ENCODE measurements at regions not wholly inside any gene's neighbourhood (a gene's known extent, or its start where the extent isn't known, plus 50 kb on each side); places are given as distances from the start of the nearest gene placed in this dataset.

GRCh38 chr1:219826290-219826689 lies 102.1 kb downstream of the SLC30A10 start:
- Histone ChIP-seq H3K9me3 (no peaks in the 10 kb centered on the region), H3K4me3 (no peak overlapping the region), H3K4me2 (no peak overlapping the region), H3K27ac (no peak overlapping the region), H3K4me1 (no peaks in the 10 kb centered on the region)
- DNase-seq (ENCODE audit: low read depth in 1 of 2, low spot score in 1 of 2), result no peak
- no peak for ATAC-seq
- WGBS (ENCODE audit: missing lambda C conversion rate), result 81% methylated on average over 1 of the region's 1 CpG
- FAIRE-seq, result no peak
- ChIA-PET POLR2A (no interaction called here), CTCF (no interaction called here)
- no peak for TF ChIP-seq E2F6 (IDR thresholded peaks at IDR 0.05; ENCODE audit: borderline replicate concordance, low read depth)
- no peak for TF ChIP-seq NR3C1 (IDR thresholded peaks at IDR 0.05)
- TF ChIP-seq TFCP2L1 (CRISPR knock-in tag; IDR thresholded peaks at IDR 0.05), result no peak
- no peak for TF ChIP-seq EP300 (IDR thresholded peaks at IDR 0.05)
- no peak for TF ChIP-seq GATA3 (IDR thresholded peaks at IDR 0.05; ENCODE audit: borderline replicate concordance)
- TF ChIP-seq HDAC2 (IDR thresholded peaks at IDR 0.05), result no peak
- TF ChIP-seq PBX3 (IDR thresholded peaks at IDR 0.05), result no peak
- TF ChIP-seq RAD21 (conservative IDR thresholded peaks at IDR 0.05 in 1 of 2, IDR thresholded peaks at IDR 0.05 in 1 of 2), result no peak
- no peak for TF ChIP-seq REST (IDR thresholded peaks at IDR 0.05)
- no peak for TF ChIP-seq JUN (IDR thresholded peaks at IDR 0.05)
- no peak for TF ChIP-seq ZNF302 (CRISPR knock-in tag; IDR thresholded peaks at IDR 0.05)
- TF ChIP-seq MYC (IDR thresholded peaks at IDR 0.05; ENCODE audit: borderline replicate concordance, low read length), result no peak

- no peak overlapping the region for H3K4me2 ChIP-seq
- no peak overlapping the region for H3K27ac ChIP-seq
- no peaks in the 10 kb centered on the region for H3K9me3 ChIP-seq
- DNase-seq (ENCODE audit: low read depth in 1 of 2, low spot score in 1 of 2), result no peak
- TF ChIP-seq FOSL2 (IDR thresholded peaks at IDR 0.05), result no peak
- no peak for TF ChIP-seq FOSL2 (CRISPR knock-in tag; IDR thresholded peaks at IDR 0.05)
- TF ChIP-seq HOXB5 (CRISPR knock-in tag; IDR thresholded peaks at IDR 0.05), result no peak
- WGBS (ENCODE audit: missing lambda C conversion rate), result 77% methylated on average over 2 of the region's 2 CpGs
- H3K4me3 ChIP-seq, result no peak overlapping the region
- no peak for ATAC-seq
- no peaks in the 10 kb centered on the region for H3K4me1 ChIP-seq
- POLR2A ChIA-PET, result no interaction called here
- FAIRE-seq, result no peak
- CTCF ChIA-PET, result interaction anchor here (0.6 kb wide), 1 partner anchor 1648 kb away, joined by 3 read pairs; no protein-coding TSS in a partner anchor
Observed at GRCh38 chr1:219825355-219825754, 103.0 kb downstream of the SLC30A10 start.

- Histone ChIP-seq H3K4me1 (no peaks in the 10 kb centered on the region), H3K4me3 (no peak overlapping the region), H3K9me3 (no peaks in the 10 kb centered on the region), H3K27ac (no peak overlapping the region), H3K4me2 (no peak overlapping the region)
- CTCF ChIA-PET, result no interaction called here
- TF ChIP-seq NFE2L2 (conservative IDR thresholded peaks at IDR 0.05; ENCODE audit: low read length) (no peak), FOSB (CRISPR knock-in tag; IDR thresholded peaks at IDR 0.05) (no peak), TP53 (CRISPR knock-in tag; IDR thresholded peaks at IDR 0.05) (no peak)
- FAIRE-seq, result no peak
- no peak for DNase-seq (ENCODE audit: low read depth in 1 of 2, low spot score in 1 of 2)
- POLR2A ChIA-PET, result no interaction called here
- WGBS (ENCODE audit: missing lambda C conversion rate), result 10% methylated on average over 2 of the region's 2 CpGs
- no peak for ATAC-seq
Observed at GRCh38 chr1:219824338-219824737, 104.0 kb downstream of the SLC30A10 start.

Measured in A549 (cell line).